Activated CD4-positive, alpha-beta T cell treated with anti-CD3 and anti-CD28 coated beads, Interleukin-2, amount 50 U/mL, for 48 hours (primary cell): ENCODE measurements at regions not wholly inside any gene's neighbourhood (a gene's known extent, or its start where the extent isn't known, plus 50 kb on each side); places are given as distances from the start of the nearest gene placed in this dataset.
"Not testable (repeated sequence)": the region's sequence is repeated elsewhere in the genome, so short reads cannot be mapped to it uniquely, and the experiment has no call there.

Source experiments
- DNase-seq, 2 experiments: peaks; one replicate each; pipeline ENCODE4 v3.0.0-alpha.2; 2020

GRCh38 chr4:152190907-152191306 is 345.0 kb downstream of the FBXW7 start:
- DNase-seq: no peak

DNA sequence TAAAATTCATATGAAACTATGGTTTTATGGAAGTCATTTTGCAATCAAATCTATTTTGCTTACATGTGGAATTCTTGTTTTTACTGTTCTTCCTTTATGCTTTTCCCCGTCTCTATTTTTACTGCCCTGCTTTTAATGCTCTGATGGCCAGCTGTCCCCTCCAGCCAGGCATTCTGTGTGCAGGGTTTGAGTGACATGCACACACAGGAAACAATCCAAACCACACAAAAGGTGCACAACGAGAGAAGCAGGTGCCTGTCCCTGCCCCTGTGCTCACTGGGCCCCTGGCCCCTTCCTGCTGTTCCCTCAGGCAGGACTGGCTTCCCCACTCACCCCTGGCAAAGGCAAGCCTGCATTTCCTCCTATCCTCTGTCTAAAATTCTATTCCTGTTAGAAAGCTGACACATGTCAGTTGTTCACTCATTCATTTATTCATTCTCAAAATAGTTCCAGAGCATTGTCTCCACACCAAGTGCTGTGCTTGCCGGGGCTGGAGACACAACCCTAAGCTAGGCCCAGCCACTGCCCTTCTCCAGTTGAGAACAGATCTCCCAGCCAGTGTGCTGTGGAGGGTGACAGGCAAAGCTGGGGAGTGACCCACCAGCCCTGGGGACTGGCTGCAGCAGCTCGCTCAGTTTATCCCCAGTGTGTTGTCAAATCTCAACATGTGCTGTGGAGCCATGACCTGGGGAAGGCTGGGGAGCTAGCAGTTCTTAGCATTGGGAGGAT is 346.3 kb downstream of the FBXW7 start:
- no peak for DNase-seq

GRCh38 chr4:152188801-152189200 is 347.1 kb downstream of the FBXW7 start:
- DNase-seq: no peak

DNA sequence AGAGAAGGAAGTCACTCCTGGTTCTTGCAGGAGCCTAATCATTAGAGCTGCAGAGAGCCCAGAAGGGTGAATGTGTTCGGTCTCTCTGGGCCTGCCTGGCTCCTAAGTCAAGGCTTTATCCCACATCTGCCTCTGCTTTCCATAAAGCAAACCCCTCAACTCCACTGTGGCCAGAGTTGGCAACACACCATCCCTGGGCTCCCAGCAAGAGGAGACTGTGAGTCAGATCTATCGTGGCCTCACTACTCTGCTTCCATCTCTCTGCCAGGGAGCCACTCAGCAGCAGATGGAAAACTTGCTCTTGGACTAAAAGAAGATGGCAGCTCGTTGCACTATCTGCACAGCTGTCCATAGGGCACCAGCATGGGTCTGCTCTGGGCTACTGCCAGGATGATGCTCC is 348.2 kb downstream of the FBXW7 start:
- DNase-seq: no peak

DNA sequence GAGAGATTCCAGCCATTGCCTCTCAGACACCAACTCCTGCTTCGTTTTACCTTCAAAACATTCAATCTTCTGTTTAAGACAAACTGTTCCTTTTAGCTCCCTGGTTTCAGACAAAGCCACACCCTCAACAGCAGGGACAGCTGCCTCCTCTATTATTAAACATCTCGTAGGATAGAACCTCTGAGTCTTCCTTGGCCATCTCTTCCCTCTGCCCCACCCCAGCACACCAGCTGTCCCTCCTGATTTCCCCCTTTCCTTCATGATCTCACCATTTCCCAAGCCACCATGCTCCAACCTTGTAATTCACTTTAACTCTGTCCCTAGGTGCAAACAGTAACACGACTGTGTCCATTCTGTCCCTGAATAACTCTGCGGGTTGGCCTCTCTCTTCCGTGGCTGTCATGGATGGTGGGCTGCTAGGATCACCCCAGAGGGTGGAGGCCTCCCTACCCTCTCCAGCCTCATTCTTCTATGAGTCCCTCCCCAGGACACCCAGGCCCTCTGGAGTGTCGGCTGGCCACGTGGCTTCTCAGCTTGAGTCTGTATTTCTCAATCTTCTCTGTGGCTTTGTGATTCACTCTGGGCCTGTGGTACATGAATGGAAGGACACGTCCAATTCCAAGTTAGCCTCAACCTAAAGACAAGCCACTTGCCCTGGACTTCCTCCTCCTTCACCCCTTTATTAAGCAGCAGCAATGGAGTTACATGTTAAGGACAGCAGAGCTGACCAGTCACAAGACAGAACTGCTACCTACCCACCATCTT is 349.9 kb downstream of the FBXW7 start:
- DNase-seq: no peak

GRCh38 chr4:152181150-152181549 is 354.7 kb downstream of the FBXW7 start:
- DNase-seq: no peak

DNA sequence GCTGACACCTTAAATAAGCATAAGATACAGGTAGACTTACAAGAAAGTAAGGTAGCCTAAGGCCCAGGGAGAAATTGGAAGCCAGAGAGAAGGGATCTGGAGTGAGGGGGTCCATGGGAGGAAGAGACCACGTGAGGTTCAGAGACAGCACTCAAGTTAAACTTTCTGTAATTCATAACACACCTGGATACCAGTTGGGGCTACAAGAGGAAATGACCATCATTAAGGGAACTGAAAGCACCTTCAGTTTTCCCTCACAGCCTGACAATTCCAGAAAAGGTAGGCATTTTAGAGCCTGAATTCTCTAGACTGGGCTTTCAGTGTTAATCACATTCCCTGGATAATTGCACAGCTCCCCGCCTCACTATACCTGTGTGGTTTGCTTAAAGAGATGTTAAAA is 355.5 kb downstream of the FBXW7 start:
- DNase-seq: no peak

- DNase-seq: not testable (repeated sequence)
Observed at GRCh38 chr4:152177538-152177937, 358.4 kb downstream of the FBXW7 start.

DNA sequence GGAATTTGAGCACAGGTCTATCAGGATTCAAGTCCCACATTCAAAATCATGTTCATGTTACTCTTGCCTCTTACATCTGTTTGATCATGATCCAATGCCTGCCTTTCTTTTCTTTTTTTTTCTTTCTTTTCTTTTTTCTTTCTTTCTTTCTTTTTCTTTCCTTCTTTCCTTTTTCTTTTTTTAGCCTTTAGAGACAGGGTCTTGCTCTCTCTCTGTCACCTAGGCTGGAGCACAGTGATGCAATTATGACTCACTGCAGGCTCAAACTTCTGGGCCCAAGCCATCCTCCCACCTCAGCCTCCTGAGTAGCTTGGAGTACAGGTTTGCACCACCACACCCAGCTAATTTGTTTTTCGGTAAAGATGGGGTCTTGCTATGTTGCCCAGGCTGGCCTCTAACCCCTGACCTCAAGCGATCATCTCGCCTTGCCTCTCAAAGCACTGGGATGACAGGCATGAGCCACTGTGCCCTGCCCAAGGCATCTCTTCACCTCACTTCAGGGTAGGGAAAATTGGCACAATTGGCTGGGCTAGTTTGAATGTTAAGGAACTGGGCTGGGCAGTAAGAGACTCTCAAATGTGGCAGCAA is 359.2 kb downstream of the FBXW7 start:
- no peak for DNase-seq

GRCh38 chr4:152175586-152175985 is 360.3 kb downstream of the FBXW7 start:
- DNase-seq: no peak

GRCh38 chr4:152172146-152172545 is 363.7 kb downstream of the FBXW7 start:
- no peak for DNase-seq

- no peak for DNase-seq
Observed at GRCh38 chr4:152171556-152171955, 364.3 kb downstream of the FBXW7 start.

- no peak for DNase-seq
Observed at GRCh38 chr4:152169683-152170082, 366.2 kb downstream of the FBXW7 start.

DNA sequence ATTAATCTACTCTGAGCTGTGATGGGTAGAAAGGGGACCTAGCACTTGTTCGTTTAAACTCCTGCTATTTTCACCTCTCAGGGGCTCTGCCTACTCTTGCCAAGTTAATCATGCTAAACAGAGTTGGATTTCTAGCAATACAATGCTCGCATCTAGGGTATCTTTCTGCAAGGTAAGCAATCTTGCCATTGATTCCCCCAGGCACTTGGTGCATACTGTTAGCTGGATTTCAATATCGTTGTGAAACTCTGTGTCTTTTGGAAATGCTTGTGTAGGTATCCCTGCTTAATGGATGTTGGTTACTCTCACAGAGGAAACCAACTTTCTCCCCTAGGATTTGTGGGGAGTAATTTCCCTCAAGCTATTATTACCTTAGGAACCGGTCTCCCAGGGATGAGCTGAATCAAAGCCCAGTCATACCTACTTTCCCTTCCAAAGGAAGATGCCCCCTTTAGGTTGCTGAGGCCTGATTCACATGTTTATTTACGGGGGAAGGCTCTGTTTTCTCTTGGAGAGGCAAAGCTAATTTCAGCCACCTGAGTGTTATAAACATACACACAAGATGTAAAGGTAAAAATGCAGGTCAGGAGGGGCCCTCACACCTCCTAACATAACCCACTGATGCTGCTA is 366.8 kb downstream of the FBXW7 start:
- DNase-seq: no peak

GRCh38 chr4:152166567-152166966 is 369.3 kb downstream of the FBXW7 start:
- no peak for DNase-seq

GRCh38 chr4:152165846-152166245 is 370.0 kb downstream of the FBXW7 start:
- no peak for DNase-seq

DNA sequence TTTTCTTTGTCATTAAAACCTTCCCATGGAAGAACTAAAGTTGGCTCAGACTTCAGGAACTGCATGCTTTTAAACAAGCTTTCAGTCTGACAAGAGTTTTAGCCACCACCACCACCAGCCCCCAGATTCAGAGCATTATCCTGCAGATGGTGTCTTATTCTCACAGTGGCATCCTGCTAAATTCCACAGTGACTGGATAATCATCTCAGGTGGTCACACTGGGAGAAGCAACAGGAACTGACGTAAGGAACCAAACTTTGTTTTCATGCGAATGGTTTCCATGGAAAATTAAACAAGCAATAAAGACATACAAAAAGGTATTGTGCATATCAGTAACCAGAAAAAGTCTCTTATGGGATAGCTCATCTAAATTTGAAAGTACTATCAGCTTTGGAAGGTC is 370.7 kb downstream of the FBXW7 start:
- no peak for DNase-seq

DNA sequence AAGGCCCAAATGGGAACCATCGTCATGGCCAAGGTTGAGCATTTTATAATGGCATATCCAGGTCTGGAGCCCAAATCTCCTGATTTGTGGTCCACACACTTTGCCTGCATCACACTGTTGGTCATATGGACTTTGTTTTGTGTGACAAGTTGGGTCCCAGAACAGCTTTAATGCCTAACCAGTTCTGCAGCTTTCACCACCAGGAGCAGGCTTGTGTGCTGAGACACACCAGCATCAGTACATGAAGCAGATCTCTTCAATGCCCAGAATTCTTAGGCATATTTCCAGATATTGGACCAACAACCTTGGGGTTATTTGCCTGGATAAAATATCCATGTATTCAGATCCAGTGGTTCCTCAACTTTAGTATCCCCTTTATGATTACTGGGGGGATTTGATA is 371.3 kb downstream of the FBXW7 start:
- no peak for DNase-seq

DNA sequence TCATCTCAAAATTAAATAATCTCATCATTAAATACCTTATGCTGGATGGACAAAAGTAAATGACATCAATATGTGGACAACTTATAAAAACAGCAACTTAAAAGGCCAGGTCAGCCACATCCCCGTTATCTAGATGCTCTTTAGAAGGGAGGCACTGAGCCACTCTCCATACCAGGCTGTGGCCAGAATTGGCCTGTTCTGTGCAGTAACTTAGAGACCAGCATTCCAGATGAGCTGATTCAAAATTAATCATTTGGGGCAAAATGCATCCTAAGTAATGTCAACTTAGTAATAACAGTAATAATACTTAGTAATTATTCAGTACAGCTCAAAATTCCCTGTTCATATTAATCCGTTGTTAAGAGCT is 373.6 kb downstream of the FBXW7 start:
- no peak for DNase-seq

DNA sequence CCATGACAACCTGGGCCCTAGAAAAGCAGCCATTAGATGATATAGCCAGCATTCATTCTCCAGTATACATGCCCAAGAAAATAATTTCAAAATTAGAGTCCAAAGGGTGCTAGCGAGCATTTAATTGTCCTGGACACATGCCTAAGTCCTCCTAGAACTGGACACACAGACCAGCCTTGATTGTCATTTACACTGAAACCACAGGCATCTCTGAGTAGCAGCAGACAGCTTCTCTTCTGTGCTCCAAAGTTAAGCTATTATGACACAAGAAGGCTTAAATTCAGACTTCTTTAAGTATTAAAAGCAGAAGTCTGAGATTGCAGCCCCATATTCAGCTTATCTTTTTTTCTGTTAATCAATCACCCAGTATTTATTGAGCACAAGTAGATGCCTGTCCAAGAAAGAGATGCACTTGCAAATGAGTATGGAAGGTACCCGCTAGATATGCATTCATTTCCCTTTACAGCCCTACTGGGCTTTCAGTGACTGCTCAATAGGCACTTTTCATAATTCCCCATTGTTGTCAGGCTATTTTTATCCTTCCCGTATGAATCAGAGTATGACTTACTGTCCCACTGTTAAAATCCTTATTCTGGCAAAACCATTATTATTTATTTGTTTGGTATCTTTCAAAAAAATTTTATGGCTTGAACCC is 374.1 kb downstream of the FBXW7 start:
- DNase-seq: no peak

DNA sequence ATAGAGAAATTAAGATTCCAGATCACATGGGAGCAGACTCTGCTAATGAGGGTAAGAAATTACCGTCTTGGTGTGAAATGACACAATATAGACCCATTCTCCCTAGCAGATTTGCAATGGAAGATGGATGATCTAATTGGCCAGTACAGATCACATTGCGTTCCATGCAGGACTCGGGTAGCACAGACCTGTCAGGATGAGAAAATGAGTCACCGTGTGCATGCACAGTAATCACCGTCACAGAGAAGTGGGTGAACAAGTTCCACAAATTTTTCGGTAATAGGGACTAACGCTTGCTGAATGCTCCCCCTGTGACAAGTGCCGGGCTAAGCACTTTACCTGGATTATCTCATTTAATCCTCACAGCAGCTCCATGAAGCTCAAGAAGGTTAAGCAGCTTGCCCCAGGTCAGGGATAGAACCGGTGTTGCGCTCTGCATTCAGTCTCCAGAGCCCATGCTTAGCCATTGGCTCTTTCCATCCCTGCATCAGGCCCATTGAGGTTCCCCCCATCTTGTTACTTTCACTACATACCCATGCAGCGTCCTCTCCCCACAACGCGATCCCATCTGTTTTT is 375.6 kb downstream of the FBXW7 start:
- no peak for DNase-seq

DNA sequence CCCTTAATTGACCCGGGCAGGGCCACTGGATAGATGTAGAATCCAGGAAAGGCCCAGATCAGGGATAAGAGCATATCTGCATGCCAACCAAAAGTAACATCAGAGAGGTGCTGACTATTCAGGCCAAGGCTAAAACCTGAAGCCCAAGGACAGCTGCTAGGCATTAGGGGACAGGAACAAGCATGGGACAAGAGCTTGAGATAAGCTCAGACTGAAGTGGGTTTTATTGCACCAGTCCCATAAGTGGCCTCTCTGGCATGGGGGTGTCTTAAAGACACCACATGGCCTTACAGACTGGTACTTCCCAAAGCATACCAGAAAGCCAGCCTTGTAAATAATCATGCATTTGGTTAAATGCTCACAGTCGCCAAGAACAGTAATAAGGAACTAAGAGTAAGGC is 376.1 kb downstream of the FBXW7 start:
- DNase-seq: no peak

- no peak for DNase-seq
Observed at GRCh38 chr4:152158225-152158624, 377.7 kb downstream of the FBXW7 start.
